ENCODE measurements at regions not wholly inside any gene's neighbourhood (a gene's known extent, or its start where the extent isn't known, plus 50 kb on each side); places are given as distances from the start of the nearest gene placed in this dataset.

DNA sequence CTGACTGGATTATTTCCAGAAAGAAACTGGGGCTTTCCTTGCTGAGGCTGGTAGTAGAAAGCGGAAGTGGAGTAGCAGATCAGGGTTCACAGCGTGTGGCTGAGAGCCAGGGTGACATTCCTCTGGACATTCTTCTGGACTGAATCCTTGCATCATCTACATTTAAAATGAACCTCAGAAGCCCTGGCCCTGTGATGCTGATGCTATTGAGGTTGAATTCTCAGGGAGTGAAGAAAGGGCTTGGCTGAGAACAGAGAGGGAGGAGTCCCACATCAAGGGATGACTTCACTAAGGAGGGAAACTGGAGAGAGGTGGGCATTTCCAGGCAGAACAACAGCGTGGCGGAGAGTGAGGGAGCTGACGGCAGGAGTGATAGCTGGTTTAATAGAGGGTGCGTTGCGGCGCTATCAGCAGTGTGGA is 102.3 kb upstream of the LMO4 start:
- H3K4me3 ChIP-seq (ENCODE audit: low read length) = no peak overlapping the region
- intact Hi-C loops (cut with DNase I, micrococcal nuclease) = no loop called here
- Mint-ChIP-seq H3K4me1 (ENCODE audit: low read depth) (no peaks in the 10 kb centered on the region), H3K4me3 (no peak overlapping the region), H3K27me3 (no peaks in the 10 kb centered on the region), H3K9me3 (no peaks in the 10 kb centered on the region), H3K27ac (no peak overlapping the region), H3K36me3 (ENCODE audit: low read depth) (no peaks in the 10 kb centered on the region)
- TF ChIP-seq, protein P1, sequence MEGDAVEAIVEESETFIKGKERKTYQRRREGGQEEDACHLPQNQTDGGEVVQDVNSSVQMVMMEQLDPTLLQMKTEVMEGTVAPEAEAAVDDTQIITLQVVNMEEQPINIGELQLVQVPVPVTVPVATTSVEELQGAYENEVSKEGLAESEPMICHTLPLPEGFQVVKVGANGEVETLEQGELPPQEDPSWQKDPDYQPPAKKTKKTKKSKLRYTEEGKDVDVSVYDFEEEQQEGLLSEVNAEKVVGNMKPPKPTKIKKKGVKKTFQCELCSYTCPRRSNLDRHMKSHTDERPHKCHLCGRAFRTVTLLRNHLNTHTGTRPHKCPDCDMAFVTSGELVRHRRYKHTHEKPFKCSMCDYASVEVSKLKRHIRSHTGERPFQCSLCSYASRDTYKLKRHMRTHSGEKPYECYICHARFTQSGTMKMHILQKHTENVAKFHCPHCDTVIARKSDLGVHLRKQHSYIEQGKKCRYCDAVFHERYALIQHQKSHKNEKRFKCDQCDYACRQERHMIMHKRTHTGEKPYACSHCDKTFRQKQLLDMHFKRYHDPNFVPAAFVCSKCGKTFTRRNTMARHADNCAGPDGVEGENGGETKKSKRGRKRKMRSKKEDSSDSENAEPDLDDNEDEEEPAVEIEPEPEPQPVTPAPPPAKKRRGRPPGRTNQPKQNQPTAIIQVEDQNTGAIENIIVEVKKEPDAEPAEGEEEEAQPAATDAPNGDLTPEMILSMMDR (IDR thresholded peaks at IDR 0.05) = no peak
- no peak overlapping the region for H3K27ac ChIP-seq (ENCODE audit: low read depth in 1 of 2, low read length in 2 of 2)
- no peaks in the 10 kb centered on the region for H3K4me1 ChIP-seq (ENCODE audit: insufficient read depth, low read length)
- no peaks in the 10 kb centered on the region for H3K36me3 ChIP-seq (ENCODE audit: insufficient read depth, low read length)
- ChIA-PET POLR2A (no interaction called here), CTCF (no interaction called here)
- ATAC-seq (ENCODE audit: poor library complexity) (no peak), DNase-seq (peak in 2 of 14 experiments; percentile 25 to 43)
- no peaks in the 10 kb centered on the region for H3K27me3 ChIP-seq (ENCODE audit: control insufficient read depth in 1 of 2, insufficient read depth in 2 of 2, low read length in 2 of 2)
- H3K9me3 ChIP-seq (ENCODE audit: control insufficient read depth in 1 of 2, insufficient read depth in 1 of 2, low read length in 2 of 2) = no peaks in the 10 kb centered on the region

DNA sequence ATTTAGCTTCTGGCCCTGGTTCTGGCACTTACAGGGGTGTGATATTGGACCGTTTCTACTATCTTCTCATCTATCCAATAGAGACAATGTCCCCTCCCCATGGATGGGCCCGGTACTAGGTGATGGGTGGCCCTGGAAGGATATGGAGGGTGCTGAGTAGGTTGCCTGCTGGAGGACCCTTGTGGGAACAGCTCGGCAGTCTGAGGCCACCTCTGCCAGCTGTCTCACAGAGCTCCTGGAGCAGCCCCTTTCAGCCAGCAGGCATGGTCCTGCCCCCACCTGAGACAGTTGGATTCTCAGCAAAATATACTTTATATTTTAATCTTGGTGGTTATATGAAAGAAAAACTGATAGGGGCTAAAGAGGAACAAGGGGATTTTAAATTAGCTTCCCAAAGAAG is 101.0 kb upstream of the LMO4 start:
- Histone ChIP-seq H3K27ac (ENCODE audit: low read depth in 1 of 2, low read length in 2 of 2) (no peak overlapping the region), H3K4me3 (ENCODE audit: low read length) (no peak overlapping the region), H3K4me1 (ENCODE audit: insufficient read depth, low read length) (no peaks in the 10 kb centered on the region), H3K27me3 (ENCODE audit: control insufficient read depth in 1 of 2, insufficient read depth in 2 of 2, low read length in 2 of 2) (no peaks in the 10 kb centered on the region), H3K36me3 (ENCODE audit: insufficient read depth, low read length) (no peaks in the 10 kb centered on the region), H3K9me3 (ENCODE audit: control insufficient read depth in 1 of 2, insufficient read depth in 1 of 2, low read length in 2 of 2) (no peaks in the 10 kb centered on the region)
- Mint-ChIP-seq H3K36me3 (ENCODE audit: low read depth) (no peaks in the 10 kb centered on the region), H3K27me3 (no peaks in the 10 kb centered on the region), H3K27ac (no peak overlapping the region), H3K9me3 (no peaks in the 10 kb centered on the region), H3K4me3 (no peak overlapping the region), H3K4me1 (ENCODE audit: low read depth) (no peaks in the 10 kb centered on the region)
- DNase-seq (no peak), ATAC-seq (ENCODE audit: poor library complexity) (no peak)
- CTCF ChIA-PET = no interaction called here
- POLR2A ChIA-PET = no interaction called here
- TF ChIP-seq, protein P1 (IDR thresholded peaks at IDR 0.05) = no peak
- intact Hi-C loops (cut with DNase I, micrococcal nuclease) = no loop called here

DNA sequence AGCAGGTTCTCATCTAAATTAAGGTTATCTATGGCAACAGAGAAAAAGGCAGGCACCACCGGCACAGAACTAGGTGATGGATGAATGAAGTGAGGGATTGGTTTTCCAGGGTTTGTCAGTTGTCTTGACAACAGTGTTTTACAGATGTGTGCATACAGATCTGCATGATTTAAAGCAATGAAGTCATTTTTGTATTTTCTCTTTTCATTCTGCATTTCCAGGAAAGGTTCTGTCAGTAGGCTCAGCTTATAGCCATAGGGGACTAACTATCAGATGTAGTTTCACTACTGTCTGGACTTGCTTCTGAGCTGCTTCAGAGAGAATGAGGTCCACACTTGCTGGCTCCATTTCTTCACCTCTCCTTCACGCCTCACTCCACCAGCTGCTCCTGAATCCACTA is 98.2 kb upstream of the LMO4 start:
- H3K9me3 Mint-ChIP-seq = no peaks in the 10 kb centered on the region

More for the DNA sequence above, 98.2 kb upstream of the LMO4 start:
- Mint-ChIP-seq H3K36me3 (ENCODE audit: low read depth) (no peaks in the 10 kb centered on the region), H3K27ac (no peak overlapping the region), H3K4me3 (no peak overlapping the region), H3K27me3 (no peaks in the 10 kb centered on the region), H3K4me1 (ENCODE audit: low read depth) (no peaks in the 10 kb centered on the region)
- Histone ChIP-seq H3K9me3 (ENCODE audit: control insufficient read depth in 1 of 2, insufficient read depth in 1 of 2, low read length in 2 of 2) (no peaks in the 10 kb centered on the region), H3K27me3 (ENCODE audit: control insufficient read depth in 1 of 2, insufficient read depth in 2 of 2, low read length in 2 of 2) (peaks cover 2 to 3% of the 10 kb centered on the region in 2 experiments), H3K27ac (ENCODE audit: low read depth in 1 of 2, low read length in 2 of 2) (no peak overlapping the region), H3K4me3 (ENCODE audit: low read length) (no peak overlapping the region), H3K36me3 (ENCODE audit: insufficient read depth, low read length) (no peaks in the 10 kb centered on the region), H3K4me1 (ENCODE audit: insufficient read depth, low read length) (no peaks in the 10 kb centered on the region)
- DNase-seq (no peak), ATAC-seq (ENCODE audit: poor library complexity) (no peak)
- ChIA-PET POLR2A (no interaction called here), CTCF (no interaction called here)
- TF ChIP-seq, protein P1 (IDR thresholded peaks at IDR 0.05) = no peak
- intact Hi-C loops (cut with DNase I, micrococcal nuclease) = no loop called here

Data from CD4-positive, alpha-beta T cell (primary cell).